Endothelial cell of umbilical vein (primary cell): ENCODE measurements at regions not wholly inside any gene's neighbourhood (a gene's known extent, or its start where the extent isn't known, plus 50 kb on each side); places are given as distances from the start of the nearest gene placed in this dataset.

Experiments
- BruUV-seq: library from RNA; stranded (reverse); fragments of 400-500 nt; replicated peaks from 2 replicates; lab custom pipeline; 2021; lab: Mats Ljungman, UMichigan
- CTCF ChIA-PET: fragments of 300-600, 350-600 bp; sonication (Branson Sonifier 250); formaldehyde crosslinking; loops from one replicate; lab custom pipeline; 2021; ENCODE audit warnings: antibody characterized with exemption, inconsistent platforms; lab: Charles Lee
- POLR2A ChIA-PET: fragments of 300-600, 350-600 bp; sonication (Branson Sonifier 250); formaldehyde crosslinking; loops from one replicate; lab custom pipeline; 2021; ENCODE audit warnings: antibody characterized with exemption, inconsistent platforms; lab: Charles Lee
- DNase-seq: peaks from one replicate; pipeline ENCODE4 v3.0.0-alpha.2; 2011; ENCODE audit warnings: low read depth, low spot score
- FAIRE-seq: peaks from 2 replicates; lab custom pipeline; 2011; peaks lifted over from hg19 to GRCh38; lab: Jason Lieb, UNC
- H2AFZ ChIP-seq: 2 replicates; pipeline ENCODE4 v1.6.0; 2012; ENCODE audit warnings: low read depth, low read length, control low read depth, inconsistent platforms
- H3K27ac ChIP-seq: 2 replicates; pipeline ENCODE4 v1.5.1; 2011; ENCODE audit warnings: low read depth, mild to moderate bottlenecking, control low read depth, low read length, moderate library complexity; ENCODE audit not compliant: insufficient read depth
- H3K27me3 ChIP-seq, 2 experiments: 2 replicates each; pipeline versions ENCODE4 v1.6.0 to v1.6.1; 2011; ENCODE audit warnings: low read length in 2 of 2, mixed read lengths in 1 of 2; ENCODE audit not compliant: control insufficient read depth in 2 of 2, insufficient read depth in 2 of 2
- H3K36me3 ChIP-seq, 2 experiments: 2 replicates in 1 of 2; 3 replicates in 1 of 2; pipeline ENCODE4 v1.5.1; 2011; ENCODE audit warnings: low read length in 2 of 2, mild to moderate bottlenecking in 1 of 2, moderate library complexity in 1 of 2; ENCODE audit not compliant: control insufficient read depth in 2 of 2, insufficient read depth in 2 of 2; ENCODE audit errors: extremely low read depth in 1 of 2
- H3K4me1 ChIP-seq: 3 replicates; pipeline ENCODE4 v1.5.1; 2011; ENCODE audit warnings: mild to moderate bottlenecking, low read length; ENCODE audit not compliant: control insufficient read depth, insufficient read depth; ENCODE audit errors: extremely low read depth
- H3K4me2 ChIP-seq: 2 replicates; pipeline ENCODE4 v1.6.1; 2011; ENCODE audit warnings: low read length, control low read depth, mixed read lengths; ENCODE audit not compliant: insufficient read depth
- H3K4me3 ChIP-seq, 3 experiments: fragments of 200-600 bp in 1 of 3; sonication (generic), shearing (Covaris generic) in 1 of 3; replicated peaks in 1 of 3; 2 replicates each; pipeline ENCODE4 v1.5.1; 2011 to 2016; ENCODE audit warnings: control low read depth in 3 of 3, low read length in 3 of 3, mild to moderate bottlenecking in 2 of 3, inconsistent platforms in 1 of 3, low read depth in 1 of 3, moderate library complexity in 1 of 3; ENCODE audit not compliant: insufficient read depth in 1 of 3
- H3K79me2 ChIP-seq: 2 replicates; pipeline ENCODE4 v1.6.0; 2012; ENCODE audit warnings: low read length, inconsistent platforms; ENCODE audit not compliant: control insufficient read depth, insufficient read depth
- H3K9ac ChIP-seq: replicated peaks from 2 replicates; pipeline ENCODE3; 2011; ENCODE audit warnings: low read length, control low read depth; ENCODE audit not compliant: insufficient read depth; ENCODE audit errors: extremely low read depth
- H3K9me1 ChIP-seq: replicated peaks from 3 replicates; pipeline ENCODE4 v1.6.0; 2011; ENCODE audit warnings: mild to moderate bottlenecking, low read length; ENCODE audit not compliant: control insufficient read depth, insufficient read depth; ENCODE audit errors: extremely low read depth
- H3K9me3 ChIP-seq: replicated peaks from 2 replicates; pipeline ENCODE4 v1.5.1; 2012; ENCODE audit warnings: low read length, inconsistent platforms; ENCODE audit not compliant: control insufficient read depth, insufficient read depth
- H4K20me1 ChIP-seq: replicated peaks from 2 replicates; pipeline ENCODE3; 2011; ENCODE audit warnings: mild to moderate bottlenecking, low read length; ENCODE audit not compliant: control insufficient read depth, insufficient read depth; ENCODE audit errors: extremely low read depth
- CTCF ChIP-seq, 2 donors: IDR thresholded peaks; 1 replicate in 1 of 2; 2 replicates in 1 of 2; pipeline ENCODE4 v1.5.1; 2011; ENCODE audit warnings: low read length in 2 of 2, mild to moderate bottlenecking in 2 of 2, moderate library complexity in 2 of 2, control low read depth in 1 of 2, inconsistent platforms in 1 of 2, low read depth in 1 of 2; ENCODE audit not compliant: insufficient read depth in 1 of 2; ENCODE audit errors: extremely low read depth in 1 of 2
- EZH2 ChIP-seq: IDR thresholded peaks from 2 replicates; pipeline ENCODE4 v1.6.1; 2012; ENCODE audit warnings: borderline replicate concordance, low read depth, mild to moderate bottlenecking, moderate library complexity, low read length, inconsistent platforms; ENCODE audit not compliant: severe bottlenecking
- FOS ChIP-seq: IDR thresholded peaks from 2 replicates; pipeline ENCODE4 v1.6.1; 2011; ENCODE audit warnings: mild to moderate bottlenecking, low read length, moderate library complexity, borderline replicate concordance; ENCODE audit not compliant: insufficient read depth
- GATA2 ChIP-seq: IDR thresholded peaks from 2 replicates; pipeline ENCODE4 v1.7.0; 2011; ENCODE audit warnings: low read depth, mild to moderate bottlenecking, moderate library complexity, mixed read lengths, low read length; ENCODE audit not compliant: insufficient read length, insufficient read depth
- JUN ChIP-seq: IDR thresholded peaks from 2 replicates; pipeline ENCODE4 v1.6.1; 2011; ENCODE audit warnings: borderline replicate concordance, low read depth; ENCODE audit not compliant: insufficient read length, insufficient read depth
- MAX ChIP-seq: IDR thresholded peaks from 2 replicates; pipeline ENCODE4 v1.6.1; 2011; ENCODE audit not compliant: insufficient read depth, insufficient read length
- MYC ChIP-seq: IDR thresholded peaks from one replicate; pipeline ENCODE4 v1.6.1; 2011; ENCODE audit warnings: mild to moderate bottlenecking, low read depth, low read length
- POLR2A ChIP-seq: IDR thresholded peaks from 2 replicates; pipeline ENCODE4 v1.6.1; 2012; ENCODE audit warnings: low read depth, mild to moderate bottlenecking, control low read depth, low read length
- POLR2AphosphoS5 ChIP-seq: IDR thresholded peaks from 2 replicates; pipeline ENCODE4 v1.6.1; 2012; ENCODE audit warnings: low read depth, mild to moderate bottlenecking, control low read depth, low read length, moderate library complexity; ENCODE audit not compliant: insufficient read depth
- dilution Hi-C: fragments of 300-500 bp; cut with MboI; formaldehyde crosslinking; loops from one replicate; pipeline ENCODE4 v1.15.0; 2019; ENCODE audit warnings: low sequenced_read_pairs; ENCODE audit not compliant: extremely low pct_ligation_motif_present
- intact Hi-C: fragments of 100-400 bp; cut with micrococcal nuclease; formaldehyde crosslinking; loops from one replicate; pipeline ENCODE4 v1.10.0; 2022

- H4K20me1 ChIP-seq = no peaks in the 10 kb centered on the region
- POLR2A ChIA-PET = no interaction called here
- H3K9me3 ChIP-seq = no peaks in the 10 kb centered on the region
- H3K9ac ChIP-seq = no peak overlapping the region
- H3K36me3 ChIP-seq = no peaks in the 10 kb centered on the region
- H3K4me2 ChIP-seq = peak overlapping the region; percentile 18
- H3K27ac ChIP-seq = peak overlapping the region; percentile 13
- CTCF ChIA-PET = interaction anchor here (1.1 kb wide), 1 partner anchor 19 kb away, joined by 3 read pairs; no protein-coding TSS in a partner anchor
- no peaks in the 10 kb centered on the region for H3K79me2 ChIP-seq
- TF ChIP-seq POLR2AphosphoS5 (peak; percentile 59), MAX (no peak), GATA2 (peak; percentile 60), POLR2A (no peak), FOS (peak; percentile 66), JUN (peak; percentile 32), EZH2 (no peak), CTCF (IDR thresholded peaks at IDR 0.05; ENCODE audit: extremely low read depth in 1 of 2, insufficient read depth in 1 of 2, low read depth in 1 of 2, low read length in 2 of 2) (no peak), MYC (no peak)
- FAIRE-seq = peak; percentile 94
- DNase-seq = peak; percentile 61
- dilution Hi-C loops = no loop called here
- H3K27me3 ChIP-seq = no peaks in the 10 kb centered on the region
- no TSS peak for BruUV-seq
- H3K4me3 ChIP-seq = no peak overlapping the region
- intact Hi-C loops = loop anchor here (5.0 to 10.0 kb wide), 3 partner anchors 581 to 661 kb away; no protein-coding TSS in a partner anchor
- no peaks in the 10 kb centered on the region for H3K9me1 ChIP-seq
- H2AFZ ChIP-seq = peak overlapping the region; percentile 44
- peaks cover 18% of the 10 kb centered on the region for H3K4me1 ChIP-seq
These were observed 182.5 kb upstream of the NR3C1 start for GRCh38 chr5:143585970-143586369.
